Prostate gland (tissue), 2 donors: ENCODE measurements at regions not wholly inside any gene's neighbourhood (a gene's known extent, or its start where the extent isn't known, plus 50 kb on each side); places are given as distances from the start of the nearest gene placed in this dataset.

Experiments used
- DNase-seq: peaks from one replicate; pipeline ENCODE4 v3.0.0-alpha.2; 2019; ENCODE audit warnings: low spot score
- H3K27ac ChIP-seq, 2 donors: fragments of 200-600 bp; sonication (generic); 2 replicates each; pipeline ENCODE4 v1.5.1; 2017 to 2019
- H3K27me3 ChIP-seq: fragments of 200-600 bp; sonication (generic); replicated peaks from 2 replicates; pipeline ENCODE4 v1.5.1; 2019; ENCODE audit not compliant: insufficient read depth
- H3K36me3 ChIP-seq, 2 donors: fragments of 200-600 bp; sonication (generic); 1 replicate in 1 of 2; 2 replicates in 1 of 2; pipeline versions ENCODE4 v1.5.1 to v1.8.1; 2017 to 2019
- H3K4me1 ChIP-seq: fragments of 200-600 bp; sonication (generic); replicated peaks from 2 replicates; pipeline ENCODE4 v1.5.1; 2019
- H3K4me3 ChIP-seq, 2 donors: fragments of 200-600 bp; sonication (generic); 2 replicates each; pipeline ENCODE4 v1.5.1; 2017 to 2019
- H3K9me3 ChIP-seq: fragments of 200-600 bp; sonication (generic); 2 replicates; pipeline ENCODE4 v1.5.1; 2017
- POLR2A ChIP-seq: fragments of 450-650 bp; IDR thresholded peaks from one replicate; pipeline ENCODE4 v1.6.1; 2016; ENCODE audit warnings: antibody characterized with exemption, mild to moderate bottlenecking
- POLR2AphosphoS5 ChIP-seq: sonication (generic); formaldehyde crosslinking; IDR thresholded peaks from one replicate; pipeline ENCODE4 v1.6.1; 2017; ENCODE audit warnings: antibody characterized with exemption
- WGBS: methylation state at CpG from one replicate; pipeline ENCODE4 v1.1.5; 2018; 5-methylcytosine and 5-hydroxymethylcytosine counted together
- intact Hi-C: fragments of 100-400 bp; cut with DNase I; formaldehyde crosslinking; loops from one replicate; pipeline ENCODE4 v1.14.2; 2022
- TF ChIP-seq, protein P1 (sequence below), 4 experiments: fragments of 200-600 bp in 2 of 4; fragments of 450-650 bp in 2 of 4; sonication (generic) in 2 of 4; IDR thresholded peaks; 1 replicate in 3 of 4; 2 replicates in 1 of 4; pipeline ENCODE4 v1.5.1; 2016 to 2019; ENCODE audit warnings: antibody characterized with exemption in 4 of 4, mild to moderate bottlenecking in 2 of 4, moderate library complexity in 2 of 4

DNA sequence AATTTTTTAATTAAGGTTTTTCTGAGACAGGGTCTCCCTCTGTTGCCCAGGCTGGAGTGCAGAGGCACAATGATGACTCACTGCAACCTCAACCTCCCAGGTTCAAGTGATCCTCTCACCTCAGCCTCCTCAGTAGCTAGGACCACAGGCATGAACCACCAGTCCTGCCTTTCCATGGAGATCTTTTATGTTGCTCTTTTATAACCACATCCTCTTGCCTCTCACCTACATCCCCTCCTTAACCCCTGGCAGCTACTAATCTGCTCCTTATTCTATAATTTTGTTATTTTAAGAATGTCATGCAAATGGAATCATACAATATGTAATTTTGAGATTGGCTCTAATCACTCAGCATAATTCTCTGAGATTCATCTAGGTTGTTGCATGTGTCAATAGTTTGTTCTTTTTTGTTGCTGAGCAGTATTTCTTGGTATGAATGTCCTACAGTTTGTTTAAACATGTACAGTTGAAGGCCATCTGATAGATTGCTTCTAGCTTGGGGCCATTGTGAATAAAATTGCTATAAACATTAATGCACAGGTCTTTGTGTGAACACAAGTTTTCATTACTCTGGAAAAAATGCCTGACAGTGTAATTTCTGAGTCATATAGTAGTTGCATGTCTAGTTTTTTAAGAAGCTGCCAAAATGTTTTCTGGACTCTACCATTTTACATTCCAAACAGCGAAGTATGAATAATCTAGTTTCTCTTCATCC lies 249.2 kb upstream of the AMIGO2 start:
- WGBS: 79% methylated on average over 1 of the region's 1 CpG
- Histone ChIP-seq H3K9me3 (no peaks in the 10 kb centered on the region), H3K27ac (no peak overlapping the region), H3K27me3 (no peaks in the 10 kb centered on the region), H3K4me1 (no peaks in the 10 kb centered on the region), H3K36me3 (no peaks in the 10 kb centered on the region), H3K4me3 (no peak overlapping the region)
- TF ChIP-seq POLR2AphosphoS5: no peak
- DNase-seq: no peak
- intact Hi-C loops: no loop called here

DNA sequence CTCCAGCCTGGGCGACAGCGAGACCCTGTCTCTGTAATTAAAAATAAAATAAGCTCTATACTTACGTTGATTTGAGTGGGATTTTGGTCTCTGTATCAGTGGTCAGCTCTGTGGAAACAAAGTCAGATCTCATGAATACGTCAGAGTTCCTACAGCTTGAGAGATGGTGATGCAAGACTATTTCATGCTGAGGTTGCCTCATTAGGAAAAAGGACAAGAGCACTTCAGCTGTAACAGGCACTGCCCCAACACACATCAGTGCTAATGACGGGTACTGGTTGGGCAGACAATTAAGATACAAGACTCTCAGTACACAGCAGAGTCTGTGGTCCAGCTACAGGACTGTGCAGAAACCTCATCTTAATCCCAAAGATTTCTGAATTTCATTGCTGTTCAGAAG lies 246.4 kb upstream of the AMIGO2 start:
- Histone ChIP-seq H3K4me1 (no peaks in the 10 kb centered on the region), H3K9me3 (no peaks in the 10 kb centered on the region), H3K4me3 (no peak overlapping the region), H3K27ac (no peak overlapping the region), H3K36me3 (no peaks in the 10 kb centered on the region), H3K27me3 (no peaks in the 10 kb centered on the region)
- TF ChIP-seq POLR2AphosphoS5 (no peak), POLR2A (no peak)
- TF ChIP-seq, protein P1, sequence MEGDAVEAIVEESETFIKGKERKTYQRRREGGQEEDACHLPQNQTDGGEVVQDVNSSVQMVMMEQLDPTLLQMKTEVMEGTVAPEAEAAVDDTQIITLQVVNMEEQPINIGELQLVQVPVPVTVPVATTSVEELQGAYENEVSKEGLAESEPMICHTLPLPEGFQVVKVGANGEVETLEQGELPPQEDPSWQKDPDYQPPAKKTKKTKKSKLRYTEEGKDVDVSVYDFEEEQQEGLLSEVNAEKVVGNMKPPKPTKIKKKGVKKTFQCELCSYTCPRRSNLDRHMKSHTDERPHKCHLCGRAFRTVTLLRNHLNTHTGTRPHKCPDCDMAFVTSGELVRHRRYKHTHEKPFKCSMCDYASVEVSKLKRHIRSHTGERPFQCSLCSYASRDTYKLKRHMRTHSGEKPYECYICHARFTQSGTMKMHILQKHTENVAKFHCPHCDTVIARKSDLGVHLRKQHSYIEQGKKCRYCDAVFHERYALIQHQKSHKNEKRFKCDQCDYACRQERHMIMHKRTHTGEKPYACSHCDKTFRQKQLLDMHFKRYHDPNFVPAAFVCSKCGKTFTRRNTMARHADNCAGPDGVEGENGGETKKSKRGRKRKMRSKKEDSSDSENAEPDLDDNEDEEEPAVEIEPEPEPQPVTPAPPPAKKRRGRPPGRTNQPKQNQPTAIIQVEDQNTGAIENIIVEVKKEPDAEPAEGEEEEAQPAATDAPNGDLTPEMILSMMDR (IDR thresholded peaks at IDR 0.05): no peak
- 93% methylated on average over 5 of the region's 5 CpGs for WGBS
- DNase-seq: no peak
- intact Hi-C loops: no loop called here

DNA sequence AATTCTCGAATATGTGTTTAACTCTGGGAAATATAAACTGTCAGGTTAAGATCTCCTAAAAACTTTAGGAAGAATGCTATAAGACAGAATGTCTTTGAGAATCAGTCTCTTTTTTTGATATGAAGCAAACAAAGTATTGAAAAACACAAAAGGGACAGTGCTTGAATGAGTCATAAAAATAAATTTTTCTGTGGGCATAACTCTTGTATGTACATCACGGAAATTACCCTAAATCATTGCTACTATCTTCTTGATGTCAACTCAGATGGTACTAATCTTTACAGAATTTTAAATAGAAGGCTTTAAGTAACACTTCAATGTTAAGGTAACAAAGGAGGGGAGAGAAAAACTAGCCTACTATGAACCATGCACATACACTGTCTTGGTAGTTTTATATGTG lies 244.0 kb upstream of the AMIGO2 start:
- DNase-seq: no peak
- Histone ChIP-seq H3K9me3 (no peaks in the 10 kb centered on the region), H3K36me3 (no peaks in the 10 kb centered on the region), H3K4me3 (no peak overlapping the region), H3K27me3 (no peaks in the 10 kb centered on the region), H3K27ac (no peak overlapping the region), H3K4me1 (no peaks in the 10 kb centered on the region)
- intact Hi-C loops: no loop called here
- TF ChIP-seq POLR2AphosphoS5 (no peak), POLR2A (no peak)
- TF ChIP-seq, protein P1 (IDR thresholded peaks at IDR 0.05): no peak
- WGBS: 53% methylated on average over 2 of the region's 2 CpGs

DNA sequence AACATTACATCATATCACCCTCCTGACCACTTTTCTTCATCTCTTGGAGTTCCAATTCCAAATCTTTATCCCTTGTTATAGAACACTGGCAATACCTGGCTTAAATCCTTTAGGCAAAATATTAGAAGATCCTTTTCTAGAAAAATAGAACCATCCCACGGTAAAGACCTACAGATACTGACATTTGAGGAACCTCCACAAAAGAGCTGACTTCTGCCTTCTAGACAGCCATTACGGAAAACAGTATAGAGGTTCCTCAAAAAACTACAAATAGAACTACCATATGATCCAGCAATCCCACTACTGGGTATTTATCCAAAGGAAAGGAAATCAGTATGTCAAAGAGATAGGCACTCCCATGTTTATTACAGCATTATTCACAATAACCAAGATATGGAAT lies 241.7 kb upstream of the AMIGO2 start:
- intact Hi-C loops: no loop called here
- Histone ChIP-seq H3K27ac (no peak overlapping the region), H3K4me1 (no peaks in the 10 kb centered on the region), H3K36me3 (no peaks in the 10 kb centered on the region), H3K9me3 (no peaks in the 10 kb centered on the region), H3K27me3 (no peaks in the 10 kb centered on the region), H3K4me3 (no peak overlapping the region)
- no peak for TF ChIP-seq POLR2AphosphoS5
- 70% methylated on average over 2 of the region's 2 CpGs for WGBS
- no peak for DNase-seq

DNA sequence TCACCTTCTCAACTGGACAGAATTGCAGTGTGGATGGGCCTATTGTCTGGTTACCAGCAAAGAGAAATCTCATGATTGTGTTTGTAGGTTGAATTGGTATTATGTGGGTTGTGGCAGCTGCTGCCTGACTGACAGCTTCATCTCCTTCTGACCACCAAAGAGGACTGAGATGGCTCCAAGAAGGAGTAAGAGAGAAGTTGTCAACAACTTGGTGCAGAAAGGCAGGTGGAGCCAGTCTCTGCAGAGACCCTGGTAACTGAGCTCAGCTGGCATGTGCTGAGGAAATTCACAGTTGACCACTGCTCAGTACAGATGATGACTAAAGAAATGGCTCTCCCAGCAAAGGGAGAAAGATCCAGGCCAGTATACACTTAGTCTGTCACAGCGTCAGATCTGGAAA lies 240.0 kb upstream of the AMIGO2 start:
- H3K9me3 ChIP-seq: no peaks in the 10 kb centered on the region
- H3K36me3 ChIP-seq: no peaks in the 10 kb centered on the region
- TF ChIP-seq POLR2AphosphoS5 (no peak), POLR2A (no peak)
- TF ChIP-seq, protein P1 (IDR thresholded peaks at IDR 0.05): no peak
- H3K27ac ChIP-seq: no peak overlapping the region
- H3K27me3 ChIP-seq: no peaks in the 10 kb centered on the region
- intact Hi-C loops: no loop called here
- DNase-seq: no peak
- H3K4me1 ChIP-seq: no peaks in the 10 kb centered on the region
- WGBS: 90% methylated on average over 1 of the region's 1 CpG
- H3K4me3 ChIP-seq: no peak overlapping the region

DNA sequence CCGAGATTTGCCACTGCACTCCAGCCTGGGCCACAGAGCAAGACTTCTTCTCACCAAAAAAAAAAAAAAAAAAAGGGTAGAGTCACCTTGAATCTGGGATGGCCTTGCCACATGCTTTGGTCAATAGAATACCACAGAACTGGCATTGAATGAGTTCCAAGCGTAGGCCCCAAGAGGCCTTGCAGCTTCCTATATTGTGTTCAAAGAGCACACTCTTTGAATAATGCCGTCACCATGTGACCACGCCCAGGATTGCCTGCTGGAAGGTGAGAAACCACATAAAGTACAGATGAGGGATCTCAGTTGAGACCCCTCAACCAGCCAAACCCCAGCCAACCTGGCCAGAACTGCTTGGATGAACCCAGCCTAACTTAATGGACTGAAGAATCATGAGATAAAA lies 239.2 kb upstream of the AMIGO2 start:
- 71% methylated on average over 4 of the region's 4 CpGs for WGBS
- Histone ChIP-seq H3K9me3 (no peaks in the 10 kb centered on the region), H3K4me3 (no peak overlapping the region), H3K4me1 (no peaks in the 10 kb centered on the region), H3K27me3 (no peaks in the 10 kb centered on the region), H3K36me3 (no peaks in the 10 kb centered on the region), H3K27ac (no peak overlapping the region)
- TF ChIP-seq, protein P1 (IDR thresholded peaks at IDR 0.05): no peak
- no peak for DNase-seq
- intact Hi-C loops: no loop called here
